SH-SY5Y (cell line): ENCODE measurements at regions not wholly inside any gene's neighbourhood (a gene's known extent, or its start where the extent isn't known, plus 50 kb on each side); places are given as distances from the start of the nearest gene placed in this dataset.

Experiments
- GATA2 ChIP-seq: IDR thresholded peaks from 2 replicates; pipeline ENCODE4 v1.6.1; 2011; ENCODE audit warnings: mild to moderate bottlenecking, low read depth, low read length
- GATA3 ChIP-seq: IDR thresholded peaks from 2 replicates; pipeline ENCODE4 v1.6.1; 2011; ENCODE audit warnings: low read depth, mild to moderate bottlenecking, low read length, moderate library complexity

DNA sequence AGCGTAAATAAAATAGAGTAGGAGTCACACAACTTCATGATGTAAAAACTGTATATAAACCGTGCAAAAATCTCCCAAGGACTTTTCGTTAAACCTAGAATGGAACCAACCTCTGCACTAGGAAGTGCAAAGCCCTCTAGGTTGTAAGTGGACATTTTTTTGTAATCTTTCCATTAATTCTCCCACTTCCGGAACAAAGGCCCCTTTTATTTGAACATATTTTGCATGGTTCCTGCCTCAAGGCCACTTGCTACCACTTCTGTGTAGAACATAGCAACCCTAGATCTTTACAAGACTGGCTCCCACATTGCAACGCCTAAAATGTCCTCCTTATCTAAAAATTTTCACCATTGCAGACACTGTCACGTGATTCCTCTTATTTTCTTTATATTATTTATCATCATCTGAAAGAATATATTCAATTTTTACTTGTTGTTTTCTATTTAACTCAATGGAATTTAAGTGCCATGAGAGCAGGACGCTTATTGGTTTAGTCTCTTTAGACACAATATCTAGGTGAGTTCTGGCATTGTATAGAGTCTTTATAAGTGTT lies 249.6 kb upstream of the TMEFF2 start:
- TF ChIP-seq GATA2 (no peak), GATA3 (no peak)
